ENCODE measurements at regions not wholly inside any gene's neighbourhood (a gene's known extent, or its start where the extent isn't known, plus 50 kb on each side); places are given as distances from the start of the nearest gene placed in this dataset.

GRCh38 chr7:45358287-45358686 is 200.7 kb downstream of the RAMP3 start:
- TF ChIP-seq USF2 (IDR thresholded peaks at IDR 0.05; ENCODE audit: low read depth, low read length) (no peak), RAD21 (IDR thresholded peaks at IDR 0.05; ENCODE audit: low read length) (no peak), CTCF (conservative IDR thresholded peaks at IDR 0.05; ENCODE audit: low read depth, low read length) (no peak), MXI1 (IDR thresholded peaks at IDR 0.05; ENCODE audit: borderline replicate concordance, low read depth, low read length) (no peak), MAFK (IDR thresholded peaks at IDR 0.05; ENCODE audit: low read depth, low read length) (no peak), POLR2A (IDR thresholded peaks at IDR 0.05; ENCODE audit: low read depth, low read length) (no peak), RCOR1 (IDR thresholded peaks at IDR 0.05; ENCODE audit: insufficient replicate concordance, low read length) (no peak), NFE2L2 (IDR thresholded peaks at IDR 0.05; ENCODE audit: low read depth, low read length) (no peak), RFX5 (IDR thresholded peaks at IDR 0.05; ENCODE audit: low read depth, low read length) (no peak), CEBPB (IDR thresholded peaks at IDR 0.05; ENCODE audit: low read depth, low read length) (no peak), BHLHE40 (IDR thresholded peaks at IDR 0.05; ENCODE audit: low read depth, low read length) (no peak), FOS (IDR thresholded peaks at IDR 0.05; ENCODE audit: low read depth, low read length) (no peak), MAZ (IDR thresholded peaks at IDR 0.05; ENCODE audit: borderline replicate concordance, low read depth, low read length) (no peak)
